HG02943 (cell line): ENCODE measurements at regions not wholly inside any gene's neighbourhood (a gene's known extent, or its start where the extent isn't known, plus 50 kb on each side); places are given as distances from the start of the nearest gene placed in this dataset.

Source experiments
- ATAC-seq: cut with Tn5 transposase; IDR thresholded peaks from one replicate; pipeline ENCODE4 v1.9.1; 2021; ENCODE audit warnings: mild to moderate bottlenecking, low read depth, moderate library complexity; ENCODE audit not compliant: unreplicated experiment

DNA sequence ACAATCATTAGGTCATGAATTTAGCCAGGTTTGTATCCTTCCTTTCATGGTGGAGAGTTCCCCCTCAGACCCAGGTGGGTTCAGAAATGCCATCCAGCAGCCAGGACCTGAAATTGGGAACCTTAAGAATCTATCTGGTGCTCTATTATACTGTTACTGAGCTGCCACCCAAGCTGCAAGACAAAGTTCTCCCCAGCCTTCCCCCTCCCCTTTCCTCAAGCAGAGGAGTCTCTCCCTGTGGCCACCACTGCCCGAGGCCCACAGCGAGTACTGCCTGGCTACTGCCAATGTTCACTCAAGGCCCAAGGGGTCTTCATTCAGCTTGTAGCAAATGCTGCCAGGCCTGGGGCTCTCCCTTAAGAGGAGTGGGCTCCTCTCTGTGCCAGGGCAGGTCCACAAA is 133.8 kb downstream of the TMEM38B start:
- ATAC-seq = no peak

DNA sequence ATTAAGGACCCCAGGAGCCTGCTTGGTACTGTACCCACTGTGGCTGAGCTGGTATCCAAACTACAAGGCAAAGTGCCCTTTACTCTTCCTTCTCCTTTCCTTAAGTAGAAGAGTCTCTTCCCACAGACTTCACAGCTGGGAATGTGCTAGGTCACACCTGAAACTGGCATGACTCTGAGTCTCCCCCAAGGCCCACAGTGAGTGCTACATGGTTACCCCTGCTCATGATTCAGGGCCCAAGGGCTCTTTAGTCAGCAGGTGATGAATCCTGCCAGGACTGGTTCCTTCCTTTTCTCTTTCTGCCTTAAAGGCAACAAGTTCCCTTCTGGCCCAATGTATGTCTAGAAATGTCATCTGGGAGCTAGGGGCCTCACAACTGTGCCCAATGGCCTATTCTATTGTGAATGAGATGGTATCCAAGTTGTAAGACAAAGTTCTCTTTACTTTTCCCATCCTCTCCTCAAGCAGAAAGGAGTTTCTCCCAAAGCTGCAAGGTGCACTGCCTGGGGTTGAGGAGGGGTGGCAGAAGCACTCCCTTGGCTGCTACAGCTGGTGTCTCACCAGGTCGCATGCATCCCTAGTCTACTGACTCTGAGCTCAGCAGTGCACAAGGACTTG is 134.4 kb downstream of the TMEM38B start:
- no peak for ATAC-seq

DNA sequence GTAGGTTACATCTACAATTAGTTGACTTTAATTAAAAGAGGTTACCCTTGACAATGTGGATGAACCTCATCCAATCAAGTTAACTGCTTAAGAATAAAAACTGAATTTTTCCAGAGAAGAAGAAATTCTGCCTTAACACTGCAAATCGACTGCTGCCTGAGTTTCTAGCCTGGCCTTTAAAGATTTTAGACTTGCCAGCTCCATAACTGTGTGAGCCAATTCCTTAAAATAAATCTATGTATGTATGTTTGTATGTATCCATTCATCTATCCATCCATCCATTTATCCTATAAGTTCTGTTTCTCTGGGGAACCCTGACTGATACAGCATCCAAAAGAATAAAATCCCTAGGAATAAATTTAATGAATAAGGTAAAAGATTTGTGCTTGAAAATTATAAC is 136.1 kb downstream of the TMEM38B start:
- no peak for ATAC-seq

DNA sequence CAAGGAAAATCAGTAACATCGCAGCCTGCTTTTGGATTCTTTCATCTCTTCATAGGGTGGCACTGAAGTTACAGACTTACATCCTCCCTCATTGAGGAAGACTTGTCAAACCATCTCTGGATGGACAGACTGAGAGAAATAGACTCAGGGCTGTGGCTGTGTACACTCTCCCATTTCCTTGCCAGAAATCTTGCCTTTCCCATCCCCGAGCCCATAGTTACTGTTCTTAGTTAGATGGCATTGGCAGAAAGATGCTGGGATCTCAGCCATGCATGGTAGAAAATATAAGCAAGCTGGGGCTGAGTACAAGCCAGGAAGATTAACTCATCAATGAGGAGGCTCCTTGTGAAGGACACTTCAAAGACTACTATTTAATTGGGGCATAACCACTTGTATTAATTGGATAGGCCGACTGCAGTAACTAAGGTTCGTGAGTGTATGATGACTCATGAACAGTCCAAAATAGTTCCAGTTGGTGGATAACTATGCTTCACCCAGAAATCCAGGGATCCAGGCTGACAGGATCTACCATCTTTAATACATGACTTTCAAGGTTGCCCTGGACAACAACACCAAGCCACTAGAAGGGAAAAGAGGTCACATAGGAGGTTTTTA is 137.9 kb downstream of the TMEM38B start:
- no peak for ATAC-seq

DNA sequence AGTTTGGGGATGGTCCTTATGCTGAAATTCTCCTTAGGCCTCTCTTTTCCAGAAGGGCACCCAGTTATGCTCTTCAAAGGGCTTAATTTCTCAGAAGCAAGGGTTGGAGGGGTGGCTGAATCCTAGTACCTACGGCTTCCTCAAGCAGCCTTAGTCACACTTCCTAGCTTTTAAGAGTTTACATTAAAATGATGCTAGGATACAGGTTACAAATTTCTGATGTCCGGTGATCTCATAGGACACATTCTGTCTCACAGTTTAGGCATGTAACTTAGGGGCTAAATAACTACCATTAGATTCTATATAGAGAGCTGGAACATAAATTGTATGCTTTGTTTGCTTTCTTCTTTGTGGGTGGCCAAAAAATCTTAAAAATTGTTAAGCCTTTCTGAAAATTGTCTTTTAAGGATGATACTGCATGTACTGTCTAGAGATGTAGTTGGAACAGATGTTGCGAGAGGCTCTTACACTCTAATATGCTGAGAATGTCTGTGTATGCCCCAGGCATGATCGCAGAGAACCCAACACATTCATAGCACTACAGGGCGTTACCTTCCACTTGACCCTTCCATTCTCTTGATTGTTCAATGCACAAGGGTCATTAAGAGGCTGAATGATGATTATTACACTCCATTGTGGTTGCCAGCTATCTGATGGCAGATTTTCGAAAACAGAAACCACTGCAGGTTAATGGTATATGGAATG is 139.1 kb downstream of the TMEM38B start:
- no peak for ATAC-seq

DNA sequence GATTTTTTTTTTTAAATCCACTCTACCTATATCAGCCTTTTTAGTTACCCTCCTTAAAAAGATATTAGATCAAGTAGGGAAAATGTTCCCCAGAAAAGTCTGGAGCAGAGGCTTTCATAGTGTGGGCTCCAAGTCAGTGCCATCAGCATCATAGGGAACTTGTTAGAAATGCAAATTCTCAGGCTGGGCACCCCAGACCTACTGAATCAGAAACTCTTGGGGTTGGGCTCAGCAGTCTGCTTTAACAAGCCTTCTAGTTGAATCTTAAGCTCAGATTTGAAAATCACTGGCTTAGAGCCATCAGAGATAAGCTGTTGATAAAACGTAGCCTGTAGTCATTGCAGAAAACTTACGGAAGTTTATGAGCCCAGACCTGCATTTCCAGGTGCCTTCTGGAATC is 140.1 kb downstream of the TMEM38B start:
- no peak for ATAC-seq

DNA sequence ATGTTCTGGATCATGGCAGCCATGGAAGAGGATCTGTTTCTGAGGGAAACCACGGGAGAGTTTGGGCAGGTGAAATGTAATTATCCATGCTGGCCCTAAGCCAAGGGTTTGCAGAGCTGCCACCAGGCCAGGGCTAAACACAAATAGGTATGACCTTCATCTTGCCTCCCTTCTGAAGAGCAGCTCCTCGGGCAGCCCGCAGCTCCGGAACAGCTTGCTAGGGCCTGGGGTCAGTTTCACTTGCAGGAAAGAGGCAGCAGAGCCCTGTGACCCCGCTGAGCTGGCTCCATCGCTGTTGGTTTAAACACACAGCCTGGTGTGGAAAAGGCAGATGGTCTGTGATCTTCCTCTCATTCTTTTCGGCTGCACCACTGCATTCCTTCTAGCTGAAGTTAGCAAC is 141.4 kb downstream of the TMEM38B start:
- no peak for ATAC-seq

DNA sequence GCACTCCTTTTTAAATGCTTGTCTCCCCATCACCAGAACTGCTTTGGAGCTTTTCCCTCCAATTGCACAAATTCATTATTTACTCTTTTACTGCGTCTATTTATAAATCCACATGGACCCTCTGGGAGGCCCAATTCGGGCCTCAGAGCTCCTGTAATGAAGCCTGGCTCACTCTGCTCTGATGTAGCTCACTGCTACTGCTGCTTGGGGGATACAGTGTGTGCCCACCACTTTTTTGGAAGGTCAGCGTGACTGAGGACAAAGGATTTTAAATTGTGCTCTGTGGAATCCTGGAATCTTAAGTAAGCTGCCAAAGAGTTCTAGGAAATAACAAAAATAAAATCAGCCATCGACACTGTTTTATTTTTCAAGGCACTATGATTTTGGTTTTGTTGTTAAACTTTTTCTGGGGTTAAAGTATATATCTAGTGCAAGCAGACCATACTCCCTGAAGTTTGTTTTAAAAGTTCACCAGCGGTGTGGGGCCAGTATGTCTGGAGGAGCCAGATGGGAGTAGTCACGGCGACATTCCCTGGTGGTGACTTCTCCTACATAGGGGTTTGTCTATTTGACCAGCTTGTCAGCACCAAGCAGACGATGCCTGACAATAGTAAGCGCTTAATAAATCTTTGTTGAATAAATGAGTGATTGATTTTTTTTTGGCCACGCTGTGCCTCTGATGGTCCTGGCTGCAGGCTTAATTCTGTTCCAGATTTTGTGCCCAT is 142.8 kb downstream of the TMEM38B start:
- no peak for ATAC-seq

DNA sequence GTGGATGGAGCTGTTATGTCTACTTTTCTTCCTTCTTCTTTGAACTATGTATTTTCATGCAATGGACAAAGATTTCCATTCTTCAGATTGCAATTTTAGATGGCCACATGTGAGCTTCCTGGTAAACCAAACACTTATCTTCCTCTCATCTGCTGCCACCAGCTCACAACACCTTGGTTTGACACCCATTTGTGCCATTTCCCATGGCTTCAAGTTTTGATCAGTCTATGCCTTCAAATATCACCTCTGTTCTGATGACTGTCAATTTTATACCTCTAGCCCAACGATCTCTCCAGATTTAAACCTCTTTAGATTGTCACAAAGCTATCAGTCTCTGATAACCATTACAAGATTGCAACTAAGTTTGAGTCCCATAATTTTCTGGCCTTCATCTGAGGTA is 147.2 kb downstream of the TMEM38B start:
- ATAC-seq = no peak

DNA sequence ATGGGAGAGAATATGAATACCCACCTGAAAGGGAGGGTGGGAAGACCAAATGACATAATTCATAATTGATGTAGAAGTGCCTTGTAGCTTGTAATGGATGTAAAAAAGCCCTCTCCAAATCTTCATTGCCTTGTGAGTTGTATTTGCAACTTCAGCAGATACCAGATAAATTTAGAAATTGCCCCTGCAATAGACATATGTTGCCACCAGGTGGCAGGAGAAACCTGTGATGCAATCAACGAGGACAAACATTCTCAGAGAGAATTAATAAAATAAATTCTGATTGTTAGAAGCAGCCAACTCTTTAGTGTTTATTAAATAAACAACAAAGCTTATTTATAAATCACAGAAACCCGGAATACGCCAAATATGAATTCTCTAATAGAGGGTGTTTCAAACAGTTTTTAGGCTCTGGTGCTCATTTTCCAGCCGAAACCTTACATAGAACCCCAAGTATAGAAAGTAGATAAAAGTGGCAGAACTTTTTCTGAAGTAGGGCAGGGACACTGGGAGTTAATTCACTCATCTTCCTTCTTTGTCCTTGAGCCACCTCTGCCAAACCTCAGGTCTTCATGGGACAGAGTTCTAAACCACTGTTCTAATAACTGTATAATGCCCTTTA is 147.8 kb downstream of the TMEM38B start:
- ATAC-seq = no peak

DNA sequence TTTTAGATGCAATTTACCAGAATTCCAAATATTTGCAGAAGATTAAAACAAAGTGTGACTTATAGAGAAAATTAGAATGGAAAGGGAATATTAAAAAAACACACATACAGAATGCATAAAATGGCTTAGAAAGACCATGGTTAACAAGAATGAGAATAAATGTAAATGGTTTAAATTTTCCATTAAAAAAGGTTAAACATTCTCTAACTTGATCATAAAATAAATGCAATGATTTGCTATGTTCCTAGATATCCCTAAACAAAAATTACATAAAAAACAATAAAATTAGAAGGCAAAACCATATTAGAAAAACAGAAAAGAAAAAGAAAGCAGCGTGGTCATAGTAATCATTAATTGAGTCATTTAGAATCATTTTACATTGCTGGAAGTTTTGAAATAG is 152.5 kb downstream of the TMEM38B start:
- ATAC-seq = no peak

DNA sequence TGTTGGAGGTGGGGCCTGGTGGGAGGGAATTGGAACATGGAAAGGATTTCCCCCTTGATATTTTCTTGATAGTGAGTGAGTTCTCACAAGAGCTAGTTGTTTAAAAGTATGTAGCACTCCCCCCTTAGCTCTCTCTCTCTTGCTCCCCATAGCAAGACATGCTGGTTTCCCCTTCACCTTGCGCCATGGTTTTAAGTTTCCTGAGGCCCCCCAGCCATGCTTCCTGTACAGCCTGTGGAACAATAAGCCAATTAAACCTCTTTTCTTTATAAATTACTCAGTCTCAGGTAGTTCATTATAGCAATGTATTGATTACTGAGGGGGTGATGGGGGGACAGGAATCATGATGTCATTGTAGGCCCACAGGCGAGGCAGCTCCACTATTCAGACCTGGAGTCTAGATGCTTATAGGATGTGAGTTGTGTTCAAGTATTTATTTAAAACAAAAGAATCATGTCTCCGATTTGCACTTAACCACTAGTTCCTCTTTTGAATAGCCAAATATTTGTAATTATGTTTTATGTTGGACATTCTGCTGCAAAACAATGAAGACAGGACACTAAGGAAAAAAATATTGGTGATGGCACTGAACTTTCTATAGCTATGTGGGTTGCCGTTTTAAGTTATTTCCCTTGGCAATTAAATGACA is 156.6 kb downstream of the TMEM38B start:
- ATAC-seq = no peak

DNA sequence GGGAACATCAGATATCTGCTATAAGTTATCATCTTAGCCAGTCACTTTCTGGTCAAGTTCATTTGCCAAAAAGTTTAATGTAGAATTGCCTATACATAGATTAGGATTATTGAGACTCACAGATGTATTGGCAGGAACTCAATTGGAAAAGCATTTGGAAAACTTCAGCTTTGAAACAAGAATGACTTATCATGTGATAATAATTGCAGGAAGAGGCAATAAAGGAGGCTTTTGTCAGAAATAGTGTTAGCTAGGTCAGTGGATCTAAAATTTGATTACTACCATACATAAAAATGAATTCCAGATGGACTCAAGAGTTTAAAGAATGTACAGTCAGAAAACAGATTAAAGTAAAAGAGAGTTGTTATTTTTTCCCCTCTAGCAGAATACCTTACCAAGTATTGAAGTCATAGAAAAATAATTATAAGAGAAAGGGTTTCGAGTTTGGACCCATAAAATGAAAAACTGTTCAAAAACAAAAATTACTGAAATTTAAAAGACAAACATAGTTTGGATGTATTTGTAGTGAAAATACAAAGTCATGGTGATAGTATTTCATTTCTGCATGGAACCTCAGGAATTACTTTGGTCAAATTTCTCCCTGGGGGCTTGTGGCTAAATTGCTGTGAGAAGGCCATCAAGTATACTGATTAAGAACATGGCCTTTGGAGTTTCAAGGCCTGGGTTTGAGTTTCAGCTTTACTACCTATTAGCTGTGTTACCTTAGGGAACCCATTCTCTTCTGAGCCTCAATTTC is 159.9 kb downstream of the TMEM38B start:
- no peak for ATAC-seq

DNA sequence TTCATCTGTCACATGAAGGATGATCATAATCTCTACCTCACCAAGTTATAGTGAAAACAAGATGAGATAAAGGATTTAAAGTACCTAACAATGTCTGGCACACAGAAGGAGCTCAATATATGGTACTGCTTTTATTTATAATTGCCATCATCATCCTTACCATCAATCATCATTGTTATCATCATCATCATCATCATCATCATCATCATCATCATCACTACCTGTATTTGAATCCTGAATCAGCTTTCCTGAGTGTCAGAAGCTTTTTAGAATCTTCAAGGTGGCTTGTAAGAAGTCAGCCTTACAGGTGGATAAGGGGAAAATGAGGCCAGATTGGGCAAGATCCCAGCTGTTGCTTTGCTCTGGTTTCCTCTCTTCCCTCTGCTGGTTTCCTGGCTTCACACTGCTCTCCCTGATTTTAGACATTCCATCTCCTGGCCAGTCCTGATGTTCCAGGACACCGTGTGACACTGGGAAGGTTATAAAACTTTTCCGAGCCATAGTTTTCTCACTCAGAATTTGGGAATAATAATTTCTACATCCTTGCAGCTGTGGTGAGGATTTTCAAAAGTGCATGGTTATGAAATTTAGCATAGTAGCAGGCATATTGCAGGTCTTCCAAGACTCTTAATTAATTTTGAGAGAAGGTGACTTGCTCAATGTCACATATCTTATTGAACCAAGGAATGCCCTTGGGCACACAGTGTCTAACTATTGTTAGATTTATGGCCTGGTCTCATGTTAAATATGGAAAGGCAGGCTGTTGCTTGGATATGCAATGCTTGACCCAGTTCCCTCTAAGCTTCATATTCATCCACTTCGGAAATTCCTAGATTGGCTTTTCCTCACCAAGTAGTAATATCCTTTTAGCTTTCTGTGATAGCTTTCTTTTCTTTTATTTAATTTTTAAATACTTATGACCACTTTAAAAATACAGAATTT is 160.7 kb downstream of the TMEM38B start:
- ATAC-seq = no peak

DNA sequence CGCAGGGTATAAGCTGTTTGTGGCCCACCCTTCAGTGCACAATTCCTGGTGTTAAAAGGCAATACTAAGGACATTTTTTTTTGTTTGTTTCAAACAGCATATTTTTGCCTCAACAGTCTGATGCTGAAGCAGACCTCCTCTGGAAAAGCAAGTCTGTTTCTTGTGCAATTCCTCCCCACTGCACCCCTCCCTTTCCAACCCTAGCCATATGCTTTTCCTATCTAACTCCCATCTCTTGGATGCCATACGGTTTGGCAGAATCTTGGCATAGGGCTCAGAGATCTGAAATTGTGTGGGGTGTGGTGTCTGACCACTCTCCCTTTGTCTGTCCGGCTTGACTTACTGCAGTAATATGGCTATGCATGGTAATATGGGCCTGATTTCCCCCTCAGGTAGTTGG is 161.6 kb downstream of the TMEM38B start:
- no peak for ATAC-seq

DNA sequence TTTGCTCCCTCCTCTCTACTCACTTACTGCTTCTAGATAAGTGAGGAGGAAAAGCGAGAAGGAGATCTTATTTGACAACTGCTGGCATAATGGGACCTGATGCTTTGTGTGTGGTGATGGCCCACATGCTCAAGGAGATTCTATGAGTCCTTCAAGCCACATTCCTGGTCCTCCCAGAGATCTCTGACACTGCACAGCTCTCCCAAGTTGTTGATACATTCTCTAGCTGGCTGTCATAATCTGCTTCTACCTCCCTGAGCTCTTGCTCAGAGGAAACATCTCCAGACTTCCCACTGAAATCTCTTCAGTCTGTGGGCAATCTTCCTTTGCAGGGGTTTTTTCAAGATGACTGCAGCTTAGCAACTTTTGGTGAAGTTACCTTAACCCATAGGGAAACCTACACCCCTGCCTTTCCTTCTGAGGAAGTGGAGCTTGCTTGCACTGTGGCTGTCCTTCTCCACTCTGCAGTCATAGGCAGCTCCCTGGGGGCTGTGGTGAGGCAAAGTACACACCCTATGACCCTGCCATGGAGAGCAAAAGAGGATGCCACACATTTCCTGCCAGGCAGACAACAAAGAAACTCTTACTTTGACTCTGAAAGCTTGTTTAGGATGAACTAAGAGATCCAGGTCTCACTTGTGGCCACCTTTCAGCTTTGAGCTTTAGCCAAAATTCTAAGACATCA is 163.8 kb downstream of the TMEM38B start:
- peak; percentile 71 for ATAC-seq

DNA sequence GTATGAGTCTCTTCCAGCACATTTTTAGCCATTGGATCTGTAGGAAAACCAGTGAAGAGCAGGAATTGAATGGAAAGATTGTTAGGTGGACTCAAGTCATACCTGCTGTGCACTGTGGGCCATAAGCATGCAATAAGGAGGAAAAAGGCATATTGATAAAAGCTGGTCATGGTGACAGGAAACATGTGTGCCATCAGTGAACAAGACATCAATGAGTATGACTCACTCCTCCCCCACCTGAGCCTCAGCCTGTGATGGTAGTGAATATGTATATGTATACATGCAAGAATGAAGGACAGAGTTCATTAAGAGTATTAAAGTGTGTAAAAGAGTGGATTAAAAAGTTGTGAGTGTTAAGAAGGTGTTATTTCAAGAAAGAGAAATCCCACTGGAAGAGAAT is 164.5 kb downstream of the TMEM38B start:
- no peak for ATAC-seq

DNA sequence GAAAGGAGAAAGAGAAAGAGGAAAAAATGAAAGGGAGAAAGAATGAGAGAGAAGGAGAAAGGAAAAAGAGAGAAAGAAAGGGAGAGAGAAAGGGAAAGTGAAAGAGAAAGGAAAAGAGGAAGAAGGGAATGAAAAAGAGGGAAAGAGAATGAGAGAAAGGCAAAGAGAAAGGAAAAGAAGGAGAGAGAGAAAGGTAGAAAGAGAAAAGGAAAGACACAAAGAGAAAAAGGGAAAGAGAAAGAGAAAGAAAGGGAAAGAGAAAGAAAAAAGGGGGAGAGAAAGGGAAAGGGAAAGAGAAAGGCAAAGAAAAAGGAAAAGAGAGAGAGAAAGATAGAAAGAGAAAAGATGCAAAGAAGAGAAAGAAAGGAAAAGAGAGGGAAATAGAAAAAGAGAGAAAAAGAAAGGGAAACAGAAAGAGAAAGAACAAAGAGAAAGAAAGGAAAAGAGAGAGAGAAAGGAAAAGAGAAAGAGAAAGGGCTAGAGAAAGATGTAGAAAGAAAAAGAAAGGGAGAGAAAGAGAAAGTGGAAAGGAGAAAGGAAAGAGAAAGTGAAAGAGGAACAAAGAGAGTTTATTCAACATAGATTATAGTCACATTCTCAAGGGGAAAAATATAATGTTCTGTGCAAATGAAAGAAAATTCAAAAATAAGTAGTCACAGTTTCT is 165.2 kb downstream of the TMEM38B start:
- ATAC-seq = no peak
